ENCODE measurements at regions not wholly inside any gene's neighbourhood (a gene's known extent, or its start where the extent isn't known, plus 50 kb on each side); places are given as distances from the start of the nearest gene placed in this dataset.
"Not testable (repeated sequence)": the region's sequence is repeated elsewhere in the genome, so short reads cannot be mapped to it uniquely, and the experiment has no call there.

DNA sequence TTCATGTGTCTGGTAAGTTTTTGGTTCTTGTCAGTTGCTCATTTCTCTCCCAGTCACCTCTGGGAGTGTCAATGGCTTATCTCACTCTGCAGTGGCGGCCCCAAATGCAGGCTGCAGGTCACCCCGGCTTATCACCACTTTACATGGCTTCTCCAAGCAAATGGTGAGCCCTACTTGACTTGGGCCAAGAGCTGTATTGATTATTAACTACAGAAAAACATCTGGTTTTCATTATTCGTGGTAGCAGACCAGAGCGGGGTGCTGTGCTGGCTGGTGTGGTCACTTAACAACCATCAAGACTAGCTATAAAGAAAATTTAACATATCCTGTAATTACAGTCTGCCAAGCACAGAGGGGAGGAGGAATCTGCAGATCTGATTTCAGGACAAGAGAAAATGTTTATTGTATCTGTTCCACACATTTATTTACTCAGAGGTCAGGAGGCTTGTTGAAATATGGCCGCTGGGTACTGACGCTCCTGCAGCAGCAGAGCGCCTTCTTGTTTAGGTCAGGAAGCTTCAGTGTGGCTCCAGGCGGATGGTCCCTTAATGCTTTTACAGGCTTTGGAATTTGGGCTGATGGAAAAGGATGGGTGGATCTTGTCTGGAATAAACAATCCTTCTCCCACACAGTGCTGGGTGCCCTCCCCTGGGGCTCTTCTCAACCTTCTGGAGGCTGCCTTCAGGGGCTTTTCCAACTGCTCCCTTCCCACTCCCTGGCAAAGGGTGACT lies 87.8 kb downstream of the HLX start:
- no peak overlapping the region for H3K4me3 ChIP-seq (ENCODE audit: low read depth, low read length)
- TF ChIP-seq CTCF (IDR thresholded peaks at IDR 0.05; ENCODE audit: insufficient read depth, low read depth, low read length), result no peak
- peak; percentile 85 for DNase-seq (ENCODE audit: low read depth)

DNA sequence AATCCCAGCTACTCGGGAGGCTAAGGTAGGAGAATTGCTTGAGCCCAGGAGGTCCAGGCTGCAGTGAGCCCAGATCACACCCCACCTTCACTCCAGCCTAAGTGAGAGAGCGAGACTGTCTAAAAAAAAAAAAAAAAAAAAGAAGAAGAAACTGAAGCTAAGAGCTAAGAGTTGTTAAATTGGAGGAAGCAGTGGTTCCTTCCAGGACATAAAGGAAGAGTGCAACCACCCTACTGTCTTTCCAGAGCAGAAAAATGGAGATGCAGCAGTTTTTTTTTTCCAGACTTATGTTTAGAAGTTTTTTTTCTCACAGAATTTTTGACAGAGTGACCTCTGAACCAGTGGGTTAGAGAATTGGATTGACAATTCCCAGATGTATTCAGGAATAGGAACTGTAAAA lies 88.7 kb downstream of the HLX start:
- H3K4me3 ChIP-seq (ENCODE audit: low read depth, low read length), result no peak overlapping the region

DNA sequence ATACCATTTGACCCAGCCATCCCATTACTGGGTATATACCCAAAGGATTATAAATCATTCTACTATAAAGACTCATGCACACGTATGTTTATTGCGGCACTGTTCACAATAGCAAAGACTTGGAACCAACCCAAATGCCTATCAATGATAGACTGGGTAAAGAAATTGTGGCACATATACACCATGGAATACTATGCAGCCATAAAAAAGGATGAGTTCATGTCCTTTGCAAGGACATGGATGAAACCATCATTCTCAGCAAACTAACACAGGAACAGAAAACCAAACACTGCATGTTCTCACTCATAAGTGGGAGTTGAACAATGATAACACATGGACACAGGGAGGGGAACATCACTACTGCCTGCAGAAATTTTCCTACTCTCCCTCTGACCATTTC lies 90.0 kb downstream of the HLX start:
- H3K4me3 ChIP-seq (ENCODE audit: low read depth, low read length); DNase-seq (ENCODE audit: low read depth): not testable (repeated sequence)

More for the DNA sequence above, 88.7 kb downstream of the HLX start:
- DNase-seq (ENCODE audit: low read depth), result no peak
- no peak for TF ChIP-seq CTCF (IDR thresholded peaks at IDR 0.05; ENCODE audit: insufficient read depth, low read depth, low read length)

DNA sequence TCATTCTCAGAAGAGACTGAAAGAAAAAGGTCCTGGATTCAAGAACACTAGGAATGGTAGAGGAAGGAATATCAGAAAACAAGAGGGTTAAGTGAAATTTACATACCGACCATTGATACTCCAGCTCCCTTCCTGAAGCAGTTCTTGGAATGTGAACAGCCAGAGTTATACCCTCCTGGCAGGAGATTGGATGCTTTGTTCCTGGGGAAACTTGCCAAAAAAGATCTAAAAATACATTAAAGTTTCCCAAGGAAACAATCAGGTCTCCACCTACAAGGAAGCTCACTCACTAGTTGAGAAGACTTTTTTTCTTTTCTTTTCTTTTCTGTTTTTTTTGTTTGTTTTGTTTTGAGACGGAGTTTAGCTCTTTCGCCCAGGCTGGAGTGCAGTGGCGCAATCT lies 91.1 kb downstream of the HLX start:
- H3K4me3 ChIP-seq (ENCODE audit: low read depth, low read length), result no peak overlapping the region
- peak; percentile 39 for DNase-seq (ENCODE audit: low read depth)
- TF ChIP-seq CTCF (IDR thresholded peaks at IDR 0.05; ENCODE audit: insufficient read depth, low read depth, low read length), result no peak

DNA sequence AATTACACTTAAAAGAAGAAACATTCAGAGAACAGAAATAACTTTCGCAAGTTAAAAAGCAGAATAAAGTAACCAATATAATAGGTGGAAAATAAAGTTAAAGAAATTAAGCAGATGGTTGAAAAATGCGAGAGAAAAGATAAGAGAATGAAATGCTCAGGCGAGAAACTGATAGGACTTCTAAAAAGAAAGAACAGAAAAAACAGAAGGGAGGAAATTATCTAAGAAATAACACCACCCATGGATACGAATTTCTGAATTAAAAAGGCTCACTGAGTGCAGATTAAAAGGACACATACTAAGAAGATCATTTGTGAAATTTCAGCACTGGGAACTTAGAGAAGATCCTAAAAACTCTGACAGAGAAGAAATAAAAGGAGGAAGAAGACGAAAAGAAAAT lies 92.0 kb downstream of the HLX start:
- no peak for DNase-seq (ENCODE audit: low read depth)
- H3K4me3 ChIP-seq (ENCODE audit: low read depth, low read length), result no peak overlapping the region
- TF ChIP-seq CTCF (IDR thresholded peaks at IDR 0.05; ENCODE audit: insufficient read depth, low read depth, low read length), result no peak

GRCh38 chr1:220974431-220974830 lies 95.2 kb downstream of the HLX start:
- no peak for TF ChIP-seq CTCF (IDR thresholded peaks at IDR 0.05; ENCODE audit: insufficient read depth, low read depth, low read length)
- DNase-seq (ENCODE audit: low read depth), result no peak
- H3K4me3 ChIP-seq (ENCODE audit: low read depth, low read length), result no peak overlapping the region

GRCh38 chr1:220976390-220976789 lies 97.1 kb downstream of the HLX start:
- H3K4me3 ChIP-seq (ENCODE audit: low read depth, low read length), result no peak overlapping the region
- DNase-seq (ENCODE audit: low read depth), result no peak
- TF ChIP-seq CTCF (IDR thresholded peaks at IDR 0.05; ENCODE audit: insufficient read depth, low read depth, low read length), result no peak
